ENCODE measurements at regions not wholly inside any gene's neighbourhood (a gene's known extent, or its start where the extent isn't known, plus 50 kb on each side); places are given as distances from the start of the nearest gene placed in this dataset.

- no peak for TF ChIP-seq POLR2A (IDR thresholded peaks at IDR 0.05; ENCODE audit: low read length)
- no peak for TF ChIP-seq GATA1 (IDR thresholded peaks at IDR 0.05; ENCODE audit: low read depth, low read length)
Observed at GRCh38 chr2:80822999-80823398, 518.4 kb upstream of the LRRTM1 start.
